ENCODE measurements at regions not wholly inside any gene's neighbourhood (a gene's known extent, or its start where the extent isn't known, plus 50 kb on each side); places are given as distances from the start of the nearest gene placed in this dataset.
A peak's percentile ranks its signal among the peaks of the same experiment; 100 is the strongest.
"Not testable (repeated sequence)": the region's sequence is repeated elsewhere in the genome, so short reads cannot be mapped to it uniquely, and the experiment has no call there.

GRCh38 chr4:23097251-23097650, 404.5 kb downstream of the GBA3 start:
- no peak for DNase-seq
- in situ Hi-C loops (cut with HindIII; ENCODE audit: low pct_ligation_motif_present, low pct_unique_long_range_greater_than_20kb, low sequenced_read_pairs), result no loop called here

- no peak for DNase-seq
- in situ Hi-C loops (cut with HindIII; ENCODE audit: low pct_ligation_motif_present, low pct_unique_long_range_greater_than_20kb, low sequenced_read_pairs), result no loop called here
These were observed 399.0 kb downstream of the GBA3 start for GRCh38 chr4:23091711-23092110.

GRCh38 chr4:23085249-23085568, 392.5 kb downstream of the GBA3 start:
- in situ Hi-C loops (cut with HindIII; ENCODE audit: low pct_ligation_motif_present, low pct_unique_long_range_greater_than_20kb, low sequenced_read_pairs), result no loop called here
- no peak for DNase-seq

GRCh38 chr4:23084559-23085248, 392.0 kb downstream of the GBA3 start:
- DNase-seq, result no peak
- in situ Hi-C loops (cut with HindIII; ENCODE audit: low pct_ligation_motif_present, low pct_unique_long_range_greater_than_20kb, low sequenced_read_pairs), result no loop called here

GRCh38 chr4:23083391-23083790, 390.7 kb downstream of the GBA3 start:
- no peak for DNase-seq
- in situ Hi-C loops (cut with HindIII; ENCODE audit: low pct_ligation_motif_present, low pct_unique_long_range_greater_than_20kb, low sequenced_read_pairs), result no loop called here

GRCh38 chr4:23080171-23080570, 387.4 kb downstream of the GBA3 start:
- in situ Hi-C loops (cut with HindIII; ENCODE audit: low pct_ligation_motif_present, low pct_unique_long_range_greater_than_20kb, low sequenced_read_pairs); DNase-seq: not testable (repeated sequence)

- DNase-seq, result no peak
- in situ Hi-C loops (cut with HindIII; ENCODE audit: low pct_ligation_motif_present, low pct_unique_long_range_greater_than_20kb, low sequenced_read_pairs), result no loop called here
These were observed 378.3 kb downstream of the GBA3 start for GRCh38 chr4:23070848-23071570.

- DNase-seq, result no peak
- in situ Hi-C loops (cut with HindIII; ENCODE audit: low pct_ligation_motif_present, low pct_unique_long_range_greater_than_20kb, low sequenced_read_pairs), result no loop called here
These were observed 376.0 kb downstream of the GBA3 start for GRCh38 chr4:23068756-23069155.

- no peak for DNase-seq
- in situ Hi-C loops (cut with HindIII; ENCODE audit: low pct_ligation_motif_present, low pct_unique_long_range_greater_than_20kb, low sequenced_read_pairs), result no loop called here
These were observed 375.6 kb downstream of the GBA3 start for GRCh38 chr4:23068287-23068686.

GRCh38 chr4:23062188-23062587, 369.5 kb downstream of the GBA3 start:
- in situ Hi-C loops (cut with HindIII; ENCODE audit: low pct_ligation_motif_present, low pct_unique_long_range_greater_than_20kb, low sequenced_read_pairs), result no loop called here
- DNase-seq, result no peak

GRCh38 chr4:23061431-23061830, 368.7 kb downstream of the GBA3 start:
- in situ Hi-C loops (cut with HindIII; ENCODE audit: low pct_ligation_motif_present, low pct_unique_long_range_greater_than_20kb, low sequenced_read_pairs), result no loop called here

GRCh38 chr4:23060776-23061175, 368.0 kb downstream of the GBA3 start:
- in situ Hi-C loops (cut with HindIII; ENCODE audit: low pct_ligation_motif_present, low pct_unique_long_range_greater_than_20kb, low sequenced_read_pairs), result no loop called here

More at GRCh38 chr4:23061431-23061830, 368.7 kb downstream of the GBA3 start:
- DNase-seq, result no peak

GRCh38 chr4:23058165-23058776, 365.5 kb downstream of the GBA3 start:
- DNase-seq, result no peak
- in situ Hi-C loops (cut with HindIII; ENCODE audit: low pct_ligation_motif_present, low pct_unique_long_range_greater_than_20kb, low sequenced_read_pairs), result no loop called here

More at GRCh38 chr4:23060776-23061175, 368.0 kb downstream of the GBA3 start:
- DNase-seq, result no peak

GRCh38 chr4:23041501-23041900, 348.8 kb downstream of the GBA3 start:
- in situ Hi-C loops (cut with HindIII; ENCODE audit: low pct_ligation_motif_present, low pct_unique_long_range_greater_than_20kb, low sequenced_read_pairs), result no loop called here

GRCh38 chr4:23040539-23040938, 347.8 kb downstream of the GBA3 start:
- in situ Hi-C loops (cut with HindIII; ENCODE audit: low pct_ligation_motif_present, low pct_unique_long_range_greater_than_20kb, low sequenced_read_pairs), result no loop called here
- no peak for DNase-seq

More at GRCh38 chr4:23041501-23041900, 348.8 kb downstream of the GBA3 start:
- no peak for DNase-seq

GRCh38 chr4:23039818-23040217, 347.1 kb downstream of the GBA3 start:
- DNase-seq, result peak; percentile 25
- in situ Hi-C loops (cut with HindIII; ENCODE audit: low pct_ligation_motif_present, low pct_unique_long_range_greater_than_20kb, low sequenced_read_pairs), result no loop called here

- in situ Hi-C loops (cut with HindIII; ENCODE audit: low pct_ligation_motif_present, low pct_unique_long_range_greater_than_20kb, low sequenced_read_pairs), result no loop called here
These were observed 346.1 kb downstream of the GBA3 start for GRCh38 chr4:23038626-23039491.

GRCh38 chr4:23036921-23037495, 344.3 kb downstream of the GBA3 start:
- no peak for DNase-seq
- in situ Hi-C loops (cut with HindIII; ENCODE audit: low pct_ligation_motif_present, low pct_unique_long_range_greater_than_20kb, low sequenced_read_pairs), result no loop called here

More at GRCh38 chr4:23038626-23039491, 346.1 kb downstream of the GBA3 start:
- DNase-seq, result peak; percentile 78
